HCT116 (cell line): ENCODE measurements at regions not wholly inside any gene's neighbourhood (a gene's known extent, or its start where the extent isn't known, plus 50 kb on each side); places are given as distances from the start of the nearest gene placed in this dataset.

Experiments
- ATAC-seq: fragments of 200-7000 bp; cut with Tn5 transposase; 2 replicates; pipeline ENCODE4 v1.9.1; 2020; ENCODE audit warnings: mild to moderate bottlenecking, moderate library complexity
- BruUV-seq: library from RNA; stranded (reverse); fragments of 400-500 nt; replicated peaks from 2 replicates; lab custom pipeline; 2021; lab: Mats Ljungman, UMichigan
- CTCF ChIA-PET: fragments of 300-600 bp; sonication (Branson Sonifier 250); formaldehyde crosslinking; loops from one replicate; lab custom pipeline; 2021; ENCODE audit warnings: antibody characterized with exemption; lab: Charles Lee
- POLR2A ChIA-PET: fragments of 300-600, 350-600 bp; sonication (Branson Sonifier 250); formaldehyde crosslinking; loops from one replicate; lab custom pipeline; 2021; ENCODE audit warnings: antibody characterized with exemption; lab: Charles Lee
- RAD21 ChIA-PET, 2 experiments: fragments of 300-600 bp; sonication (Branson Sonifier 250); formaldehyde crosslinking; loops; one replicate each; lab custom pipeline; 2023; ENCODE audit warnings: low total read pairs in 2 of 2; ENCODE audit not compliant: uncharacterized antibody in 2 of 2, unreplicated experiment in 2 of 2, low non-redundant PET in 1 of 2; lab: Charles Lee
- DNase-seq: peaks from one replicate; pipeline ENCODE4 v3.0.0-alpha.2; 2010; ENCODE audit warnings: low read depth, low spot score
- H2AFZ ChIP-seq: fragments of 200-600 bp; shearing (Covaris generic), sonication (generic); 2 replicates; pipeline ENCODE4 v1.6.1; 2017; ENCODE audit warnings: low read depth, mixed run types, mixed read lengths, antibody characterized with exemption, low read length; ENCODE audit not compliant: poor library complexity, severe bottlenecking
- H3K27ac ChIP-seq: 2 replicates; pipeline ENCODE4 v1.5.1; 2012; ENCODE audit warnings: low read depth, low read length
- H3K27me3 ChIP-seq: fragments of 200-600 bp; sonication (generic); 2 replicates; pipeline ENCODE4 v1.6.1; 2016; ENCODE audit warnings: mixed run types, low read length, mixed read lengths; ENCODE audit not compliant: insufficient read depth
- H3K36me3 ChIP-seq, 2 experiments: fragments of 200-500 bp in 1 of 2; fragments of 200-600 bp in 1 of 2; sonication (Bioruptor generic) in 1 of 2; sonication (generic) in 1 of 2; 2 replicates each; pipeline versions ENCODE4 v1.5.1 to v1.6.1; 2014 to 2016; ENCODE audit warnings: low read length in 2 of 2, inconsistent platforms in 1 of 2, mixed read lengths in 1 of 2, mixed run types in 1 of 2; ENCODE audit not compliant: insufficient read depth in 2 of 2, control insufficient read depth in 1 of 2
- H3K4me1 ChIP-seq, 2 experiments: fragments of 200-600 bp in 1 of 2; sonication (generic) in 1 of 2; 2 replicates each; pipeline versions ENCODE4 v1.5.1 to v1.6.1; 2012 to 2017; ENCODE audit warnings: low read length in 2 of 2, inconsistent platforms in 1 of 2, mild to moderate bottlenecking in 1 of 2, mixed read lengths in 1 of 2, mixed run types in 1 of 2, moderate library complexity in 1 of 2; ENCODE audit not compliant: insufficient read depth in 2 of 2, control insufficient read depth in 1 of 2
- H3K4me2 ChIP-seq: fragments of 200-600 bp; sonication (generic); 2 replicates; pipeline ENCODE4 v1.6.1; 2017; ENCODE audit warnings: mixed run types, low read length, mixed read lengths
- H3K4me3 ChIP-seq, 2 experiments: fragments of 200-600 bp in 1 of 2; sonication (generic) in 1 of 2; replicated peaks in 1 of 2; 2 replicates each; pipeline ENCODE4 v1.5.1; 2011 to 2016; ENCODE audit warnings: low read length in 2 of 2, control low read depth in 1 of 2, low read depth in 1 of 2, mild to moderate bottlenecking in 1 of 2, mixed read lengths in 1 of 2, mixed run types in 1 of 2
- H3K79me2 ChIP-seq: fragments of 200-600 bp; sonication (generic); 2 replicates; pipeline ENCODE4 v1.6.1; 2017; ENCODE audit warnings: mild to moderate bottlenecking, mixed run types, low read length, moderate library complexity, mixed read lengths; ENCODE audit not compliant: insufficient read depth
- H3K9ac ChIP-seq: fragments of 200-600 bp; sonication (generic); 2 replicates; pipeline ENCODE4 v1.6.1; 2016; ENCODE audit warnings: low read length, mixed read lengths
- H3K9me2 ChIP-seq: fragments of 200-600 bp; sonication (generic), shearing (Covaris generic); 2 replicates; pipeline ENCODE4 v1.6.1; 2017; ENCODE audit warnings: mixed run types, mild to moderate bottlenecking, moderate library complexity; ENCODE audit not compliant: insufficient read depth
- H3K9me3 ChIP-seq, 2 experiments: fragments of 200-500 bp in 1 of 2; fragments of 200-600 bp in 1 of 2; sonication (Bioruptor generic) in 1 of 2; sonication (generic) in 1 of 2; 2 replicates each; pipeline ENCODE4 v1.6.1; 2014 to 2017; ENCODE audit warnings: low read length in 2 of 2, mixed read lengths in 2 of 2, inconsistent platforms in 1 of 2, low read depth in 1 of 2, mild to moderate bottlenecking in 1 of 2, mixed run types in 1 of 2, moderate library complexity in 1 of 2; ENCODE audit not compliant: control insufficient read depth in 1 of 2, insufficient read depth in 1 of 2
- H4K20me1 ChIP-seq: fragments of 200-600 bp; sonication (generic), shearing (Covaris generic); 2 replicates; pipeline ENCODE4 v1.6.1; 2017; ENCODE audit warnings: mixed run types, mild to moderate bottlenecking, moderate library complexity; ENCODE audit not compliant: insufficient read depth
- CEBPB ChIP-seq: IDR thresholded peaks from 2 replicates; pipeline ENCODE4 v1.6.1; 2012; ENCODE audit warnings: low read depth
- EGR1 ChIP-seq: IDR thresholded peaks from 2 replicates; pipeline ENCODE4 v1.6.1; 2012; ENCODE audit warnings: low read depth
- FOSL1 ChIP-seq: IDR thresholded peaks from 2 replicates; pipeline ENCODE4 v1.6.1; 2012; ENCODE audit warnings: low read depth
- JUND ChIP-seq: IDR thresholded peaks from 2 replicates; pipeline ENCODE4 v1.6.1; 2012
- POLR2A ChIP-seq: IDR thresholded peaks from 2 replicates; pipeline ENCODE4 v1.7.0; 2011; ENCODE audit warnings: borderline replicate concordance; ENCODE audit not compliant: insufficient read depth, insufficient read length; ENCODE audit errors: extremely low read depth
- POLR2AphosphoS5 ChIP-seq: IDR thresholded peaks from 2 replicates; pipeline ENCODE4 v1.6.1; 2011; ENCODE audit warnings: mild to moderate bottlenecking, low read depth, low read length, moderate library complexity
- SIN3A ChIP-seq: IDR thresholded peaks from 2 replicates; pipeline ENCODE4 v1.6.1; 2012; ENCODE audit warnings: low read depth
- SP1 ChIP-seq: IDR thresholded peaks from 2 replicates; pipeline ENCODE4 v1.6.1; 2012; ENCODE audit warnings: low read depth
- SRF ChIP-seq: IDR thresholded peaks from 2 replicates; pipeline ENCODE4 v1.6.1; 2012; ENCODE audit warnings: low read depth
- YY1 ChIP-seq: IDR thresholded peaks from 2 replicates; pipeline ENCODE4 v1.6.1; 2011; ENCODE audit warnings: low read length, low read depth, moderate library complexity, mild to moderate bottlenecking; ENCODE audit not compliant: insufficient replicate concordance; ENCODE audit errors: extremely low read depth
- intact Hi-C: fragments of 100-400 bp; cut with micrococcal nuclease; formaldehyde crosslinking; loops from 2 replicates; pipeline ENCODE4 v1.10.0; 2022
- TF ChIP-seq, protein P1 (sequence below): IDR thresholded peaks from 2 replicates; pipeline ENCODE4 v1.6.1; 2011; ENCODE audit warnings: mild to moderate bottlenecking, low read length, moderate library complexity; ENCODE audit not compliant: insufficient replicate concordance; ENCODE audit errors: extremely low read depth
- TF ChIP-seq, protein P2 (sequence below), 3 experiments: fragments of 200-600 bp in 1 of 3; sonication (generic) in 1 of 3; IDR thresholded peaks in 2 of 3; conservative IDR thresholded peaks in 1 of 3; 2 replicates each; pipeline ENCODE4 v1.5.1; 2012 to 2017; ENCODE audit warnings: low read depth in 2 of 3, low read length in 2 of 3, antibody characterized with exemption in 1 of 3, borderline replicate concordance in 1 of 3, control low read depth in 1 of 3, mild to moderate bottlenecking in 1 of 3, mixed read lengths in 1 of 3, mixed run types in 1 of 3, moderate library complexity in 1 of 3; ENCODE audit not compliant: insufficient read depth in 1 of 3

- Histone ChIP-seq H3K9ac (no peak overlapping the region), H3K4me3 (no peak overlapping the region), H3K9me3 (no peaks in the 10 kb centered on the region), H3K9me2 (no peaks in the 10 kb centered on the region), H3K79me2 (no peaks in the 10 kb centered on the region), H3K4me2 (no peak overlapping the region), H4K20me1 (no peaks in the 10 kb centered on the region), H3K27me3 (peaks cover 22% of the 10 kb centered on the region), H3K27ac (no peak overlapping the region), H3K4me1 (no peaks in the 10 kb centered on the region), H3K36me3 (no peaks in the 10 kb centered on the region), H2AFZ (no peak overlapping the region)
- BruUV-seq, result no TSS peak
- CTCF ChIA-PET, result no interaction called here
- TF ChIP-seq SRF, result no peak
- TF ChIP-seq SIN3A, result no peak
- TF ChIP-seq CEBPB, result no peak
- TF ChIP-seq FOSL1, result no peak
- TF ChIP-seq POLR2AphosphoS5, result no peak
- no peak for TF ChIP-seq SP1
- no peak for TF ChIP-seq YY1
- TF ChIP-seq JUND, result no peak
- no peak for TF ChIP-seq EGR1
- TF ChIP-seq POLR2A, result no peak
- TF ChIP-seq, protein P1, sequence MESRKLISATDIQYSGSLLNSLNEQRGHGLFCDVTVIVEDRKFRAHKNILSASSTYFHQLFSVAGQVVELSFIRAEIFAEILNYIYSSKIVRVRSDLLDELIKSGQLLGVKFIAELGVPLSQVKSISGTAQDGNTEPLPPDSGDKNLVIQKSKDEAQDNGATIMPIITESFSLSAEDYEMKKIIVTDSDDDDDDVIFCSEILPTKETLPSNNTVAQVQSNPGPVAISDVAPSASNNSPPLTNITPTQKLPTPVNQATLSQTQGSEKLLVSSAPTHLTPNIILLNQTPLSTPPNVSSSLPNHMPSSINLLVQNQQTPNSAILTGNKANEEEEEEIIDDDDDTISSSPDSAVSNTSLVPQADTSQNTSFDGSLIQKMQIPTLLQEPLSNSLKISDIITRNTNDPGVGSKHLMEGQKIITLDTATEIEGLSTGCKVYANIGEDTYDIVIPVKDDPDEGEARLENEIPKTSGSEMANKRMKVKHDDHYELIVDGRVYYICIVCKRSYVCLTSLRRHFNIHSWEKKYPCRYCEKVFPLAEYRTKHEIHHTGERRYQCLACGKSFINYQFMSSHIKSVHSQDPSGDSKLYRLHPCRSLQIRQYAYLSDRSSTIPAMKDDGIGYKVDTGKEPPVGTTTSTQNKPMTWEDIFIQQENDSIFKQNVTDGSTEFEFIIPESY, result no peak
- TF ChIP-seq, protein P2, sequence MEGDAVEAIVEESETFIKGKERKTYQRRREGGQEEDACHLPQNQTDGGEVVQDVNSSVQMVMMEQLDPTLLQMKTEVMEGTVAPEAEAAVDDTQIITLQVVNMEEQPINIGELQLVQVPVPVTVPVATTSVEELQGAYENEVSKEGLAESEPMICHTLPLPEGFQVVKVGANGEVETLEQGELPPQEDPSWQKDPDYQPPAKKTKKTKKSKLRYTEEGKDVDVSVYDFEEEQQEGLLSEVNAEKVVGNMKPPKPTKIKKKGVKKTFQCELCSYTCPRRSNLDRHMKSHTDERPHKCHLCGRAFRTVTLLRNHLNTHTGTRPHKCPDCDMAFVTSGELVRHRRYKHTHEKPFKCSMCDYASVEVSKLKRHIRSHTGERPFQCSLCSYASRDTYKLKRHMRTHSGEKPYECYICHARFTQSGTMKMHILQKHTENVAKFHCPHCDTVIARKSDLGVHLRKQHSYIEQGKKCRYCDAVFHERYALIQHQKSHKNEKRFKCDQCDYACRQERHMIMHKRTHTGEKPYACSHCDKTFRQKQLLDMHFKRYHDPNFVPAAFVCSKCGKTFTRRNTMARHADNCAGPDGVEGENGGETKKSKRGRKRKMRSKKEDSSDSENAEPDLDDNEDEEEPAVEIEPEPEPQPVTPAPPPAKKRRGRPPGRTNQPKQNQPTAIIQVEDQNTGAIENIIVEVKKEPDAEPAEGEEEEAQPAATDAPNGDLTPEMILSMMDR (IDR thresholded peaks at IDR 0.05 in 2 of 3, conservative IDR thresholded peaks at IDR 0.05 in 1 of 3; ENCODE audit: borderline replicate concordance in 1 of 3, insufficient read depth in 1 of 3, low read depth in 2 of 3, low read length in 2 of 3), result no peak
- DNase-seq (no peak), ATAC-seq (no peak)
- RAD21 ChIA-PET, result no interaction called here
- POLR2A ChIA-PET, result no interaction called here
- intact Hi-C loops, result no loop called here
These were observed 114.3 kb downstream of the QDPR start for GRCh38 chr4:17397611-17398010.
